K562 (cell line): ENCODE measurements at regions not wholly inside any gene's neighbourhood (a gene's known extent, or its start where the extent isn't known, plus 50 kb on each side); places are given as distances from the start of the nearest gene placed in this dataset.

Experiments
- ATAC-seq: fragments of 200-7000 bp; cut with Tn5 transposase; 3 replicates; pipeline ENCODE4 v1.9.1; 2020; ENCODE audit warnings: moderate library complexity
- BruUV-seq: library from RNA; stranded (reverse); fragments of 400-500 nt; replicated peaks from 2 replicates; lab custom pipeline; 2021; lab: Mats Ljungman, UMichigan
- CTCF ChIA-PET: fragments of 300-600 bp; formaldehyde crosslinking; extraction: SDS; loops from one replicate; lab custom pipeline; 2021; ENCODE audit warnings: low intra/inter-chr PET ratio; lab: Yijun Ruan, JAX
- POLR2A ChIA-PET: fragments of 300-600, 350-650 bp; sonication (Branson Sonifier 250); formaldehyde crosslinking; extraction: SDS; loops from one replicate; lab custom pipeline; 2021; ENCODE audit warnings: antibody characterized with exemption, inconsistent platforms; lab: Yijun Ruan, JAX
- DNase-seq, 4 experiments: peaks; one replicate each; pipeline versions ENCODE4 v3.0.0 to v3.0.0-alpha.2; 2011 to 2018; ENCODE audit warnings: low spot score in 3 of 4, mixed read lengths in 3 of 4; ENCODE audit errors: extremely low read depth in 1 of 4
- FAIRE-seq: peaks from 2 replicates; lab custom pipeline; 2011; peaks lifted over from hg19 to GRCh38; lab: Jason Lieb, UNC
- H2AFZ ChIP-seq: 2 replicates; pipeline ENCODE4 v1.6.0; 2011; ENCODE audit warnings: low read depth, low read length, control low read depth, inconsistent platforms
- H3K27ac ChIP-seq: fragments of 200-600 bp; 3 replicates; pipeline ENCODE4 v1.8.0; 2011; ENCODE audit warnings: low read depth, mild to moderate bottlenecking, control low read depth, inconsistent platforms, low read length, moderate library complexity, mixed read lengths; ENCODE audit errors: extremely low read depth
- H3K27me3 ChIP-seq, 2 experiments: fragments of 300-600 bp in 1 of 2; 2 replicates in 1 of 2; 3 replicates in 1 of 2; pipeline versions ENCODE4 v1.6.0 to v1.8.0; 2011; ENCODE audit warnings: inconsistent platforms in 2 of 2, low read length in 2 of 2, mild to moderate bottlenecking in 1 of 2, mixed read lengths in 1 of 2, moderate library complexity in 1 of 2; ENCODE audit not compliant: control insufficient read depth in 2 of 2, insufficient read depth in 2 of 2
- H3K36me3 ChIP-seq: fragments of 300-600 bp; 3 replicates; pipeline ENCODE4 v1.8.0; 2011; ENCODE audit warnings: mild to moderate bottlenecking, low read length, inconsistent platforms; ENCODE audit not compliant: control insufficient read depth, insufficient read depth
- H3K4me1 ChIP-seq, 2 experiments: fragments of 200-600 bp in 1 of 2; replicated peaks in 1 of 2; 2 replicates in 1 of 2; 3 replicates in 1 of 2; pipeline versions ENCODE4 v1.5.1 to v1.8.0; 2011; ENCODE audit warnings: inconsistent platforms in 2 of 2, low read length in 2 of 2, mild to moderate bottlenecking in 1 of 2, mixed read lengths in 1 of 2, moderate library complexity in 1 of 2; ENCODE audit not compliant: control insufficient read depth in 2 of 2, insufficient read depth in 2 of 2
- H3K4me2 ChIP-seq: 2 replicates; pipeline ENCODE4 v1.6.1; 2011; ENCODE audit warnings: low read length, control low read depth, inconsistent platforms, mixed read lengths; ENCODE audit not compliant: insufficient read depth
- H3K4me3 ChIP-seq: fragments of 200-600 bp; sonication (generic), shearing (Covaris generic); 2 replicates; pipeline ENCODE4 v1.5.1; 2016; ENCODE audit warnings: control low read depth, inconsistent platforms
- H3K79me2 ChIP-seq: fragments of 200-600 bp; 3 replicates; pipeline ENCODE4 v1.8.0; 2011; ENCODE audit warnings: low read length, inconsistent platforms; ENCODE audit not compliant: control insufficient read depth, insufficient read depth
- H3K9ac ChIP-seq, 2 experiments: 2 replicates each; pipeline versions ENCODE4 v1.6.0 to v1.6.1; 2011; ENCODE audit warnings: low read depth in 2 of 2, low read length in 2 of 2, control low read depth in 1 of 2, inconsistent platforms in 1 of 2, mild to moderate bottlenecking in 1 of 2, mixed read lengths in 1 of 2; ENCODE audit not compliant: insufficient read depth in 1 of 2
- H3K9me1 ChIP-seq: one replicate; pipeline ENCODE4 v1.6.0; 2011; ENCODE audit warnings: inconsistent platforms, mild to moderate bottlenecking, low read length, moderate library complexity; ENCODE audit not compliant: control insufficient read depth, insufficient read depth
- H3K9me3 ChIP-seq: replicated peaks from 2 replicates; pipeline ENCODE4 v1.5.1; 2011; ENCODE audit warnings: low read depth, low read length, inconsistent platforms; ENCODE audit not compliant: control insufficient read depth, insufficient read depth
- H4K20me1 ChIP-seq: replicated peaks from 2 replicates; pipeline ENCODE4 v1.6.1; 2011; ENCODE audit warnings: low read length, inconsistent platforms, mixed read lengths; ENCODE audit not compliant: control insufficient read depth, insufficient read depth
- BRCA1 ChIP-seq, 2 experiments: fragments of 450-650 bp in 1 of 2; sonication (generic) in 1 of 2; formaldehyde crosslinking in 1 of 2; IDR thresholded peaks; 2 replicates each; pipeline versions ENCODE4 v1.5.0 to v1.6.1; 2017 to 2020; ENCODE audit warnings: mild to moderate bottlenecking in 1 of 2, missing genetic modification reagents in 1 of 2
- ELK3 ChIP-seq: fragments of 450-650 bp; formaldehyde crosslinking; IDR thresholded peaks from 2 replicates; pipeline ENCODE4 v1.4.0; 2020; ENCODE audit warnings: mild to moderate bottlenecking
- FOXA1 ChIP-seq: fragments of 450-650 bp; IDR thresholded peaks from 2 replicates; pipeline ENCODE4 v1.6.1; 2016; ENCODE audit warnings: mild to moderate bottlenecking, borderline replicate concordance
- FOXA3 ChIP-seq, 2 experiments: fragments of 450-650 bp in 1 of 2; sonication (generic) in 1 of 2; formaldehyde crosslinking; IDR thresholded peaks in 1 of 2; conservative IDR thresholded peaks in 1 of 2; 2 replicates each; pipeline versions ENCODE4 v1.4.0 to v1.8.0; 2020 to 2022; ENCODE audit warnings: mild to moderate bottlenecking in 2 of 2, missing genetic modification reagents in 1 of 2
- HLTF ChIP-seq: fragments of 450-650 bp; IDR thresholded peaks from 2 replicates; pipeline ENCODE4 v1.6.1; 2016
- PHF21A ChIP-seq: fragments of 450-650 bp; IDR thresholded peaks from 2 replicates; pipeline ENCODE4 v1.6.1; 2017; ENCODE audit warnings: low read depth, borderline replicate concordance
- SRF ChIP-seq, 2 experiments: fragments of 250-450, 450-650 bp in 1 of 2; sonication (Bioruptor Pico) in 1 of 2; sonication (generic) in 1 of 2; formaldehyde crosslinking; IDR thresholded peaks; 2 replicates each; pipeline versions ENCODE4 v1.5.0 to v1.5.1; 2020 to 2022; ENCODE audit warnings: mild to moderate bottlenecking in 1 of 2, missing genetic modification reagents in 1 of 2
- ZNF165 ChIP-seq: fragments of 250-450 bp; sonication (Bioruptor Pico); IDR thresholded peaks from 2 replicates; pipeline ENCODE4 v1.4.0; 2020; ENCODE audit warnings: borderline replicate concordance
- WGBS: fragments of 100-300 bp; shearing (Covaris generic); methylation state at CpG from one replicate; pipeline ENCODE4 v1.1.6; 2016; ENCODE audit warnings: low coverage, mixed read lengths; ENCODE audit not compliant: insufficient coverage; ENCODE audit errors: missing lambda C conversion rate; 5-methylcytosine and 5-hydroxymethylcytosine counted together
- in situ Hi-C: fragments of 300-500 bp; cut with MboI; formaldehyde crosslinking; loops from 4 replicates; pipeline ENCODE4 v1.15.0; 2018; ENCODE audit warnings: inconsistent platforms, mixed read lengths
- intact Hi-C: fragments of 100-400 bp; cut with micrococcal nuclease; formaldehyde crosslinking; loops from 2 replicates; pipeline ENCODE4 v1.14.2; 2022
- TF ChIP-seq, protein P1 (sequence below): sonication (generic); formaldehyde crosslinking; IDR thresholded peaks from 2 replicates; pipeline ENCODE4 v1.8.1; 2022; ENCODE audit warnings: missing genetic modification reagents
- TF ChIP-seq, protein P2 (sequence below): fragments of 200-400 bp; formaldehyde crosslinking; IDR thresholded peaks from 2 replicates; pipeline ENCODE4 v1.6.1; 2017; ENCODE audit warnings: mild to moderate bottlenecking, low read depth, low read length, moderate library complexity

- intact Hi-C loops (no loop called here), in situ Hi-C loops (no loop called here)
- Histone ChIP-seq H4K20me1 (no peaks in the 10 kb centered on the region), H3K9me1 (no peaks in the 10 kb centered on the region), H3K4me3 (no peak overlapping the region), H3K79me2 (no peaks in the 10 kb centered on the region), H2AFZ (no peak overlapping the region), H3K4me2 (no peak overlapping the region), H3K27me3 (no peaks in the 10 kb centered on the region), H3K4me1 (no peaks in the 10 kb centered on the region), H3K27ac (no peak overlapping the region), H3K9ac (no peak overlapping the region), H3K9me3 (no peaks in the 10 kb centered on the region), H3K36me3 (no peaks in the 10 kb centered on the region)
- TF ChIP-seq, protein P1, sequence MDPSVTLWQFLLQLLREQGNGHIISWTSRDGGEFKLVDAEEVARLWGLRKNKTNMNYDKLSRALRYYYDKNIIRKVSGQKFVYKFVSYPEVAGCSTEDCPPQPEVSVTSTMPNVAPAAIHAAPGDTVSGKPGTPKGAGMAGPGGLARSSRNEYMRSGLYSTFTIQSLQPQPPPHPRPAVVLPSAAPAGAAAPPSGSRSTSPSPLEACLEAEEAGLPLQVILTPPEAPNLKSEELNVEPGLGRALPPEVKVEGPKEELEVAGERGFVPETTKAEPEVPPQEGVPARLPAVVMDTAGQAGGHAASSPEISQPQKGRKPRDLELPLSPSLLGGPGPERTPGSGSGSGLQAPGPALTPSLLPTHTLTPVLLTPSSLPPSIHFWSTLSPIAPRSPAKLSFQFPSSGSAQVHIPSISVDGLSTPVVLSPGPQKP (CRISPR knock-in tag): no peak
- no peak for ATAC-seq
- BruUV-seq: no TSS peak
- ChIA-PET POLR2A (interaction anchor here (1.1 to 1.7 kb wide), 2 partner anchors 9 to 10 kb away, joined by 3 to 6 read pairs; no protein-coding TSS in a partner anchor), CTCF (no interaction called here)
- DNase-seq: no peak
- FAIRE-seq: no peak
- WGBS: 4% methylated on average over 4 of the region's 4 CpGs
Measured at GRCh38 chr2:175454953-175455389, 273.5 kb upstream of the ATP5MC3 start.

GRCh38 chr2:175450029-175450760 lies 268.7 kb upstream of the ATP5MC3 start:
- ATAC-seq: no peak
- Histone ChIP-seq H2AFZ (no peak overlapping the region), H3K79me2 (no peaks in the 10 kb centered on the region), H3K27ac (no peak overlapping the region), H4K20me1 (no peaks in the 10 kb centered on the region), H3K9ac (no peak overlapping the region), H3K27me3 (no peaks in the 10 kb centered on the region; a peak in 1 of 5 replicates), H3K4me3 (no peak overlapping the region), H3K9me1 (no peaks in the 10 kb centered on the region)
- ChIA-PET CTCF (no interaction called here), POLR2A (interaction anchor here (0.5 kb wide), 1 partner anchor 1368 kb away, joined by 3 read pairs; no protein-coding TSS in a partner anchor)
- no peak for FAIRE-seq
- DNase-seq: no peak
- BruUV-seq: no TSS peak
- TF ChIP-seq, protein P2, sequence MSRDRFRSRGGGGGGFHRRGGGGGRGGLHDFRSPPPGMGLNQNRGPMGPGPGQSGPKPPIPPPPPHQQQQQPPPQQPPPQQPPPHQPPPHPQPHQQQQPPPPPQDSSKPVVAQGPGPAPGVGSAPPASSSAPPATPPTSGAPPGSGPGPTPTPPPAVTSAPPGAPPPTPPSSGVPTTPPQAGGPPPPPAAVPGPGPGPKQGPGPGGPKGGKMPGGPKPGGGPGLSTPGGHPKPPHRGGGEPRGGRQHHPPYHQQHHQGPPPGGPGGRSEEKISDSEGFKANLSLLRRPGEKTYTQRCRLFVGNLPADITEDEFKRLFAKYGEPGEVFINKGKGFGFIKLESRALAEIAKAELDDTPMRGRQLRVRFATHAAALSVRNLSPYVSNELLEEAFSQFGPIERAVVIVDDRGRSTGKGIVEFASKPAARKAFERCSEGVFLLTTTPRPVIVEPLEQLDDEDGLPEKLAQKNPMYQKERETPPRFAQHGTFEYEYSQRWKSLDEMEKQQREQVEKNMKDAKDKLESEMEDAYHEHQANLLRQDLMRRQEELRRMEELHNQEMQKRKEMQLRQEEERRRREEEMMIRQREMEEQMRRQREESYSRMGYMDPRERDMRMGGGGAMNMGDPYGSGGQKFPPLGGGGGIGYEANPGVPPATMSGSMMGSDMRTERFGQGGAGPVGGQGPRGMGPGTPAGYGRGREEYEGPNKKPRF: no peak
- TF ChIP-seq SRF (CRISPR knock-in tag; IDR thresholded peaks at IDR 0.05) (no peak), FOXA1 (no peak), ZNF165 (no peak), BRCA1 (IDR thresholded peaks at IDR 0.05) (no peak), BRCA1 (CRISPR knock-in tag; IDR thresholded peaks at IDR 0.05) (no peak), HLTF (no peak), FOXA3 (CRISPR knock-in tag; conservative IDR thresholded peaks at IDR 0.05 in 1 of 2, IDR thresholded peaks at IDR 0.05 in 1 of 2) (no peak), ELK3 (CRISPR knock-in tag) (no peak), PHF21A (no peak)
- TF ChIP-seq, all 486 proteins: peak for 0
- in situ Hi-C loops: no loop called here
- H3K4me1 ChIP-seq: no peaks in the 10 kb centered on the region
- no peaks in the 10 kb centered on the region for H3K36me3 ChIP-seq
- no peaks in the 10 kb centered on the region for H3K9me3 ChIP-seq
- H3K4me2 ChIP-seq: no peak overlapping the region
- intact Hi-C loops: no loop called here
- 0% methylated on average over 2 of the region's 2 CpGs for WGBS
